ENCODE measurements at regions not wholly inside any gene's neighbourhood (a gene's known extent, or its start where the extent isn't known, plus 50 kb on each side); places are given as distances from the start of the nearest gene placed in this dataset.
"Not testable (repeated sequence)": the region's sequence is repeated elsewhere in the genome, so short reads cannot be mapped to it uniquely, and the experiment has no call there.

DNA sequence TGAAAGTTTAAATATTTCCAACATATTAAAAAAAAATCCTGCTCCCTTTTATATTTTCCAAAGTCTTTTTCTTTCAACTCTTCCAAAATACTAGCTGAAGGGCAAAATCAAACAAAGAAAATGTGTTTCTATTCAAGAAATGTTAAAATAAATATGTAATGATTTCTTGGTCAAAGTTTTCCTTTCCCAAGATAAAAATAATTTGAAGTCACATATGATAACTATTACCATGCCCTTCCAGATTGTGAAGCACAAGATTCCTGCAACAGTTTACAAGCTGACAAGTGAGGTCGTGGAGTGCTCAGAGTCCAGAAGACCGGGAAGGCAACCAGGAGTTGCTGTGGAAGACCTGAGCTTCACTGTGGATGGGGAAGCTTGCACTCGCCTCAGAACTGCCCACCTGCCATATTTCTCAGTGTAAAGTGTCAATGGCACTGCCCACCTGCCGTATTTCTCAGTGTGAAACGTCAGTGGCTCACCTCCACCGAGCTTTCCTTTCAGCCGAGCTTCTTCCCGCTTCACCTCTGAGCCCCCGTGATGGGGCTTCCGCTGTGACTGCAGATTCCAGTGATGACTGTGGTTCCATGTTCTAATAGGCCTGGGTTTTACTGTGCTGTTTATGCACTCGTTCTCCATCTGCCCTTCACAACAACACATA is 160.5 kb downstream of the THBS2 start:
- DNase-seq (ENCODE audit: low spot score in 2 of 2) = no peak

DNA sequence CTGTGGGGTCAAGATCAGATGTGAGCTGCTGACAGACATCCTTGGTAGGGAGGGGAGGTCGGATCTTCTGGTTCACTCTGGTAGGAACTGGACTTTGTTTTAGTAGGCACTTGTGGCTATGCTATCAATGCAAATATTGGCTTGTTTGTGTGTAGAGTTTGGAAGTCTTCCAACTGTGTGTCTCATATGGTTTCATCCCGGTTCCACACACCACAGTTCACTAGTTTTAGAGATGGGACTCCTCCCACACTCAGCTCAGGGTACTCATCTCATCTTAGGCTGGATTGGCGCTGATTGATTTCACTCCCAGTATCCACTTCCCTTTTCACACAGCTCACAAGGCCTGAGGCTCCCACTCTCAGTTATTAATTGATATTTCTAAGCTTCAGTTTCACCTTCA is 161.3 kb downstream of the THBS2 start:
- Histone ChIP-seq H3K27ac (no peak overlapping the region), H3K4me3 (no peak overlapping the region), H3K9me3 (no peaks in the 10 kb centered on the region), H3K36me3 (no peaks in the 10 kb centered on the region), H3K27me3 (no peaks in the 10 kb centered on the region), H3K4me1 (no peaks in the 10 kb centered on the region)
- intact Hi-C loops (cut with DNase I) = no loop called here
- TF ChIP-seq, protein P1, sequence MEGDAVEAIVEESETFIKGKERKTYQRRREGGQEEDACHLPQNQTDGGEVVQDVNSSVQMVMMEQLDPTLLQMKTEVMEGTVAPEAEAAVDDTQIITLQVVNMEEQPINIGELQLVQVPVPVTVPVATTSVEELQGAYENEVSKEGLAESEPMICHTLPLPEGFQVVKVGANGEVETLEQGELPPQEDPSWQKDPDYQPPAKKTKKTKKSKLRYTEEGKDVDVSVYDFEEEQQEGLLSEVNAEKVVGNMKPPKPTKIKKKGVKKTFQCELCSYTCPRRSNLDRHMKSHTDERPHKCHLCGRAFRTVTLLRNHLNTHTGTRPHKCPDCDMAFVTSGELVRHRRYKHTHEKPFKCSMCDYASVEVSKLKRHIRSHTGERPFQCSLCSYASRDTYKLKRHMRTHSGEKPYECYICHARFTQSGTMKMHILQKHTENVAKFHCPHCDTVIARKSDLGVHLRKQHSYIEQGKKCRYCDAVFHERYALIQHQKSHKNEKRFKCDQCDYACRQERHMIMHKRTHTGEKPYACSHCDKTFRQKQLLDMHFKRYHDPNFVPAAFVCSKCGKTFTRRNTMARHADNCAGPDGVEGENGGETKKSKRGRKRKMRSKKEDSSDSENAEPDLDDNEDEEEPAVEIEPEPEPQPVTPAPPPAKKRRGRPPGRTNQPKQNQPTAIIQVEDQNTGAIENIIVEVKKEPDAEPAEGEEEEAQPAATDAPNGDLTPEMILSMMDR (IDR thresholded peaks at IDR 0.05) = no peak
- no peak for DNase-seq (ENCODE audit: low spot score in 2 of 2)

More for the DNA sequence above, 160.5 kb downstream of the THBS2 start:
- Histone ChIP-seq H3K9me3 (no peaks in the 10 kb centered on the region), H3K27me3 (no peaks in the 10 kb centered on the region), H3K36me3 (no peaks in the 10 kb centered on the region), H3K4me1 (no peaks in the 10 kb centered on the region), H3K4me3 (no peak overlapping the region), H3K27ac (no peak overlapping the region)
- intact Hi-C loops (cut with DNase I) = no loop called here
- TF ChIP-seq, protein P1 (IDR thresholded peaks at IDR 0.05) = no peak

DNA sequence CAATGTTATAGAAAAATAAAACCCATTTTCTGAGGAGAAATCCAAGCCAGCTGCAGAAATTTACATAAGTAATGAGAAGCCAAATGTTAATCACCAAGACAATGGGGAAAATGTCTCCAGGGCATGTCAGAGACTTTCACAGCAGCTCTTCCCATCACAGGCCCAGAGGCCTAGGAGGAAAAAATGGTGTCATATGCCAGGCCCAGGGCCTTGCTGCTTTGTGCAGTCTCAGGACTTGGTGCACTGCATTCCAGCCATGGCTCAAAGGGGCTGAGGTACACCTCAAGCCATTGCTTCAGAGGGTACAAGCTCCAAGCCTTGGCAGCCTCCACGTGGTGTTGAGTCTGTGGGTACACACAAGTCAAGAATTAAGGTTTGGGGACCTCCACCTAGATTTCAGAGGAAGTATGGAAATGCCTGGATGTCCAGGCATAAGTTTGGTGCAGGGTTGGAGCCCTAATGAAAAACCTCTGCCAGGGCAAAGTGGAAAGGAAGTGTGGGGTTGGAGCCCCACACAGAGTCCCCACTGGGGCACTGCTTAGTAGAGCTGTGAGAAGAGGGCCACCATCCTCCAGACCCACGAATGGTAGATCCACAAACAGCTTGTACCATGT is 163.0 kb downstream of the THBS2 start:
- H3K27ac ChIP-seq; H3K36me3 ChIP-seq; H3K9me3 ChIP-seq; H3K4me3 ChIP-seq; intact Hi-C loops (cut with DNase I); DNase-seq (ENCODE audit: low spot score in 2 of 2); H3K4me1 ChIP-seq; H3K27me3 ChIP-seq: not testable (repeated sequence)

DNA sequence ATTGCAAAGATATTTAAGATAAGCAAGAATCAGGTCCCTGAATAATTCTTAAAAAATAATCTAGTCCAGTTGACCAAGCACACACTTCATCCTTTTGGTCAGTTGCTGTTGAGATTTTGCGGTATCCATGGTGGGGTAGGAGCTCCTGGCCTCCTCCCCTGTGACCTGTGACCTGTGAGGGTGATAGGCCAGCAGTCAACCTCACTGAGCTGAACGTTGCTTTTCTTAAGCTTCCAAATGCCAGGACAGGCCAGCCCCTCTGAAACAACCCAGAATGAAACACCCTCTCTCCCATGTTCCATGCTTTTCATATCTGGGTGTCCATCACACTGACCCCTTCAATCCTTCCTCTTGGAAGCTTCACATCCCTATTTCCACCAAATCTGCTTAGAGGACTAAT is 164.9 kb downstream of the THBS2 start:
- Histone ChIP-seq H3K9me3 (no peaks in the 10 kb centered on the region), H3K27ac (no peak overlapping the region), H3K4me3 (no peak overlapping the region), H3K27me3 (no peaks in the 10 kb centered on the region), H3K36me3 (no peaks in the 10 kb centered on the region), H3K4me1 (no peaks in the 10 kb centered on the region)
- intact Hi-C loops (cut with DNase I) = no loop called here
- DNase-seq (ENCODE audit: low spot score in 2 of 2) = no peak
- TF ChIP-seq, protein P1 (IDR thresholded peaks at IDR 0.05) = no peak

DNA sequence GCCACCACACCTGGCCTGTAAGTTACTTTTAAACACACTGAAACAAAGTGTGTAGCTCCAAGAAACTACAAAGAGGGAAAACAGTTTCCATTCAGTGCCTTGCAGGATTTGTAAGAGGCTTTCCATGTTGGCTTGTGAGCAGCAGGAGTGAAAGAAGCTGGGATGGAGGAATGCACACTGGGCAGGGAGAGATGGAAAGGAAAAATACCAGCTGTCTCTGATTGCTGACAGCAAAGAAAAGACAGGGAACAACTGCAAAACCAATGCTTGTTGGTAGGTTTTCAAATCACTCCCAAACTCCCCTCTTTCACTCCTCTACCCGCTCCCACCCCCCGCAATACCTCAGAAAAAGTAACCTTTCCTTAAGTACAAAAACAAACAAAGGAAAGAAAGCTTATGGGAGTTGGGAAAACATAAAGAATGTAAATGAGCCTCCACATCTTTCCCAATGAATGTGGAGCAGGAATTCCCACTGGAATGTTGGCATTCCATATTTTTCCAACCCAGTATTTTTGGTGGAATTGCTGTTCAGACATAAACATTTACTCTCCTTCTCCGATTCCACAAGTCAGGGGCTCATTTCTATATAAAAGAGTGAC is 166.1 kb downstream of the THBS2 start:
- H3K9me3 ChIP-seq = no peaks in the 10 kb centered on the region
- no peak for DNase-seq (ENCODE audit: low spot score in 2 of 2)
- H3K27me3 ChIP-seq = no peaks in the 10 kb centered on the region
- H3K27ac ChIP-seq = no peak overlapping the region
- TF ChIP-seq, protein P1 (IDR thresholded peaks at IDR 0.05) = no peak
- no peak overlapping the region for H3K4me3 ChIP-seq
- intact Hi-C loops (cut with DNase I) = no loop called here
- no peaks in the 10 kb centered on the region for H3K4me1 ChIP-seq
- no peaks in the 10 kb centered on the region for H3K36me3 ChIP-seq

DNA sequence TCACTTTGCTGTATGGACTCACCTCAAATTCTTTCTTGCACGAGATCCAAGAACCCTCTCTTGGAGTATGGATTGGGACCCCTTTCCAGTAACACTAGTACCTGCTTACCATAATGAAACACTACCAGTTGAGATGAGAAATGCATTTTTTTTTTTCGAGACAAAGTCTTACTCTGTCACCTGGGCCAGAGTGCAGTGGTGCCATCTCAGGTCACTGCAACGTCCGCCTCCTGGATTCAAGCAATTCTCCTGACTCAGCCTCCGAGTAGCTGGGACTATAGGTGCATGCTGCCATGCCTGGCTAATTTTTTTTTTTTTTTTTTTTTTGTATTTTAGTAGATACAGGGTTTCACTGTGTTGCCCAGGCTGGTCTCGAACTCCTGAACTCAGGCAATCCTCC is 167.0 kb downstream of the THBS2 start:
- H3K9me3 ChIP-seq; H3K27ac ChIP-seq; H3K4me1 ChIP-seq; H3K4me3 ChIP-seq; H3K36me3 ChIP-seq; DNase-seq (ENCODE audit: low spot score in 2 of 2); intact Hi-C loops (cut with DNase I); H3K27me3 ChIP-seq: not testable (repeated sequence)

Measured in ascending aorta (tissue), 2 donors.